ENCODE measurements at regions not wholly inside any gene's neighbourhood (a gene's known extent, or its start where the extent isn't known, plus 50 kb on each side); places are given as distances from the start of the nearest gene placed in this dataset.

- TF ChIP-seq CHD7 (IDR thresholded peaks at IDR 0.05; ENCODE audit: low read depth, low read length) (no peak), BRD4 (IDR thresholded peaks at IDR 0.05) (no peak)
Observed at GRCh38 chr11:131228378-131228777, 142.0 kb upstream of the NTM start (continued).

Measured in K562 (cell line).